Hematopoietic multipotent progenitor cell (in vitro differentiated cells): ENCODE measurements at regions not wholly inside any gene's neighbourhood (a gene's known extent, or its start where the extent isn't known, plus 50 kb on each side); places are given as distances from the start of the nearest gene placed in this dataset.

ENCODE experiments used
- DNase-seq, 3 donors: peaks; one replicate each; pipeline ENCODE4 v3.0.0-alpha.2; 2011 to 2015; ENCODE audit warnings: low read depth in 2 of 3, low spot score in 2 of 3

- DNase-seq: peak; percentile 52 to 77 (median 57)
Observed at GRCh38 chr3:18740631-18741583, 315.8 kb upstream of the SATB1 start.

GRCh38 chr3:18739099-18739433, 313.9 kb upstream of the SATB1 start:
- no peak for DNase-seq

DNA sequence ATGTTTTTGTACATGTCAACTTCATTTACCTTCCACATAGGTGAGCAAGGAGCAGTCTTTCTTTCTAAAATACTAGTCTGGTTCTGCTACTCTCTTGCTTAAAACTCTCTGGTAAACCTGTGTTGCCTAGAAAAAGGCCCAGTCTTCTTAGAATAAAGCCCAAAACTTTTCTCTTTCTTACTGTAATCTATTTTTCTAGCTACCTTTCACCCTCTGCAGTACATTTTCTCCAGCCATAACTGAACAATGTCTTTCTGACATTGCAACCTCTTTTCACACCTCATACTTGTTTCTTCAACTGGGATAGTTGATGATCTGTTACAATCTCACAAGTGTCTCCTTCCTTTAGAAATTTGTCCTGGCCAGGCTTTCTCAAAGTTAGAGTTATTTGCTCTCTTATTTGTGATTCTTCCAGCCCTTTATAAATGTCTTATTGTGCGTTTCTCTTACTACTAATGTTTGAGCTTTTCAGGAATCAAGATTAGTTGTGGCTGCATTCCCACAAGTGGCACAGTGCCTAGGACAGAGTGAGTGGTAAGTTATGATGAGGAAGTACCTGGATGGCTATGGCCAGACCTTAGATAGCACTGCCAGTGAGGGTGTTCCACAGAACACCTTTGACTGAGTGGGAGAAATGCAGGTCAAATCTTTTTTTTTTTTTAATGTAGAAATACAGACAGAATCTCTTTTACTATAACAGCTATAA, 313.4 kb upstream of the SATB1 start:
- no peak for DNase-seq

GRCh38 chr3:18735005-18735404, 309.9 kb upstream of the SATB1 start:
- DNase-seq: no peak

DNA sequence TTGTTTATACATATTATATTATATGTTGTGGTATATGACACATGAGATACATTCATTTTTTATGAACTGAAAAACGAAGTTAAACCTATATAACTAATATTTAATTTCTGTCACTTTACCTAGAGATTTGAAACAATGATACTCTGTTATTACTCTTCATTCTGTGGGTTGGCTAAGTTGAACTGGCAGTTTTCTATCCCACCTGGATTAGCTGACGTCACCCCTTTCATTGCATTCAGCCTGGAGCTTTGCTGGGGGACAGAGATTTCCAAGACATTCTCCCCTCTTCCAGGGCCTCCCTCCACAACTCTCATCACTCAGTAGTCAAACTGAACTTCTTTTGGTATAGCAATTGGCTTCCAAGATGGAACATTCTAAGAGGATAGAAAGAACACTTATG, 309.2 kb upstream of the SATB1 start:
- no peak for DNase-seq

DNA sequence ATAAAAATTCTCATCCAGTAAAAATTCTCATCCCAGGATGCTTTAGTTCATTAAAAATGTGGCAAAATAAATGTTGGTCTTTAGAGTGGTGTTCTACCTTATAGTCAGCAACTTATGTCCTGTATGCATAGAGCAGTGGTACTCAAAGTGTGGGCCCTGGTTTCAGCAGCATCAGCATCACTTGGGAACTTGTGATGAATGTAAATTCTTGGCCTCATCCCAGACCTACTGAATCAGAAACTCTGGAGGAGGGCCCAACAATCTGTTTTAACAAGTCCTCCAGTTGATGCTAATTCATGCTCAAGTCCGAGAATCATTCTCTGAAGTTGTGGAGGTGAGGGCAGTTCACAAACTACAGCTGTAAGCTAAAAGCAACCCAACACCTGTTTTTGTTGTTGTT, 307.3 kb upstream of the SATB1 start:
- DNase-seq: no peak

DNA sequence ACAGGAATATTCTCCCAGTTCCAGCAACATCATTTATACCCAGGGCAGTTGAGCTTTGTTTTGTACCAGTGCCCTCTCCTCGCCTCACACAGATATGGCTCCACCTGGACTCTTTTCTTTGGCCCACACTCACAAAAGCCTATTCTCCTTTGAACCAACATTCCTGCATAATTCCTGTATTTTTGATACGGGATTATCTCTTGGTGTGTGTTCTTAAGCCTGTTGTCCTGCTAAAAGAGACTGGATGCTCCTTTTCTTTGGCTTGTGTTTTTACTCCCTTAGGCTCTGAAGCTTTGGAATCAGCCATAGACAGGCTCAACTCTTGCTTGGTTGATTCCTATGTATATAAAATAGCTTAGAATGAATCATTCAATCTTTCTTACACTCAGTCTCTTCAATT, 305.4 kb upstream of the SATB1 start:
- no peak for DNase-seq

DNA sequence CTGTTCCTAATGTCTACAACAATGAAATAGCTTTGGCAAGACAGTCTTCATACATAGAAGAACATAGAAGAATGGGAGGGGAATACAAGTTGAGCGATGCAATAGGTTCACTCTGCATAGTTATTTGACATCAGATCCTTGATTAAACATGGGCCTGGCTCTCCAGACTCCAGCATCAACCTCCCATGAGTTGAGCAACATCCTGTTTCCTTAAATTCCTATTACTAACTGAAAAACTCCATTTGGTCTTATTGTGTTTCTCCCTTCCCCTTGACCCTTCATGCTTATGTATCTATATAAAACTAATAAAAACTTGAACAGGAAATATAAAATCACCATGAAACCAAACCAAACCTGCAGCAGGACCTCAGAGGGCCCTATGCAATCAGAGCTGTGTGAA, 304.5 kb upstream of the SATB1 start:
- no peak for DNase-seq

- DNase-seq: peak in 2 of 3 donors; percentile 40 to 75
Observed at GRCh38 chr3:18725668-18726407, 300.7 kb upstream of the SATB1 start.

- no peak for DNase-seq
Observed at GRCh38 chr3:18724456-18724855, 299.3 kb upstream of the SATB1 start.

DNA sequence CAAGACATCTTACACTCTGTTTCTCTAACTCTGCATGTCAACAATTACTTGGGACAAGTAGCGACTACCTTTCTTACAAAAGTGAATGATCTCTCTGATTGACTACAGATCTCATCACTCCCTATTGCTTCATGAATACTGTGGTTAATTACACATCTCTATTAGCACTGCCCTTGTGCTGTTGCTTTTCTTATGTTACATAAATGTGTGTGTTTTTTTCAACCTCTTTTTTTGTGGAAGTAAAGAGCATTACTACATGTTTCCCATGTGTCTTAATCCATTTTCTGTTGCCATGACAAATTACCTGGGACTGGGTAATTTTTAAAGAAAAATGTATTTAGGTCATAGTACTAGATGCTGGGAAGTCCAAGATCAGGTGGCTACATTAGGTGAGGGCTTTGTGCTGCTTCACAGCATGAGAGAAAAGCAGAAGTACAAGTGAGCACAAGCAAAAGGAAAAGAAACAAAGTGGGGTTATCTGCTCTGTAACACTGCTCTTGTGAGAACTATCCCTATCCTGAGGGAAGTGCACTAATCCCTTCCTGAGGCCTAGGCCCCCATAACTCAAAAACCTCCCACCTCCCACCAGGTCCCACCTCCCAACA, 298.2 kb upstream of the SATB1 start:
- peak in 1 of 3 donors; percentile 24 for DNase-seq

- no peak for DNase-seq
Observed at GRCh38 chr3:18720543-18720942, 295.4 kb upstream of the SATB1 start.

- no peak for DNase-seq
Observed at GRCh38 chr3:18717598-18717997, 292.5 kb upstream of the SATB1 start.

- no peak for DNase-seq
Observed at GRCh38 chr3:18716821-18717220, 291.7 kb upstream of the SATB1 start.

DNA sequence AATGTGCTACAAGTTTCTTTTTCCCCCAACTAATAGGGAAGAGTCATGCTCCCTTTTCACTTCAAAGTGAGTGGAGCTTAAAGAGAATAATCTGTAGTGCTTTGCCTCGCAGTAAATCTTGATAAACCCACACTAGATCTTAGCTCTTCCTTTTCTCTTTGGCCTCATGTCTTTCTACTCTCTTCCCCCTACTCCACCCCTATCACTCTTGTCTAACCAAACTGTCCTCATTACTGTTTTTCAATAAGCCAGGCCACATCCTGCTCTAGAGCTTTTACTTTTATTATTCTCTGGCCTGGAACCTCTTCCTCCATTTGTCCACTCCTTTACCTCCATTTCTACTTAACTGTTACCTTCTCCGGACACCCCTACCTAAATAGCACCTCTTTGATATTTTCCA, 291.0 kb upstream of the SATB1 start:
- DNase-seq: no peak

DNA sequence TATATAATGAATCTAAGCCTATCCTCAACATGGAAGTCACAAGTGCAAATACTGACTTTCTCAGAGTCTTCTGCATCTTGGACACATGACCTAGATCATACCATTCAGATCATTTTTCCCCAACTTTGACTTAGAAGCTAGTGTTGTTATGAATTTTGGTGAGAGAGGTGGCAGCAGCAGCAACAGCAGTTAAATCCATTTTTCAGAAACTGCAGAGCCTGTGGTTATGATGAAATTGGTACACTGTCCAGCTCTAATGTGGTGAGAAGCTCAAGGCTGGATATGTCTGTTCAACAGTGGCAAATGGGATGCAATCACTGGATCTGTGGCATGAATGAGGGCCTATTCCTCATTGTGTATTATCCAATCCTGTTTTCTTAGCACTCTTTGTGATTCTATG, 290.1 kb upstream of the SATB1 start:
- no peak for DNase-seq

- no peak for DNase-seq
Observed at GRCh38 chr3:18713577-18713951, 288.4 kb upstream of the SATB1 start.

DNA sequence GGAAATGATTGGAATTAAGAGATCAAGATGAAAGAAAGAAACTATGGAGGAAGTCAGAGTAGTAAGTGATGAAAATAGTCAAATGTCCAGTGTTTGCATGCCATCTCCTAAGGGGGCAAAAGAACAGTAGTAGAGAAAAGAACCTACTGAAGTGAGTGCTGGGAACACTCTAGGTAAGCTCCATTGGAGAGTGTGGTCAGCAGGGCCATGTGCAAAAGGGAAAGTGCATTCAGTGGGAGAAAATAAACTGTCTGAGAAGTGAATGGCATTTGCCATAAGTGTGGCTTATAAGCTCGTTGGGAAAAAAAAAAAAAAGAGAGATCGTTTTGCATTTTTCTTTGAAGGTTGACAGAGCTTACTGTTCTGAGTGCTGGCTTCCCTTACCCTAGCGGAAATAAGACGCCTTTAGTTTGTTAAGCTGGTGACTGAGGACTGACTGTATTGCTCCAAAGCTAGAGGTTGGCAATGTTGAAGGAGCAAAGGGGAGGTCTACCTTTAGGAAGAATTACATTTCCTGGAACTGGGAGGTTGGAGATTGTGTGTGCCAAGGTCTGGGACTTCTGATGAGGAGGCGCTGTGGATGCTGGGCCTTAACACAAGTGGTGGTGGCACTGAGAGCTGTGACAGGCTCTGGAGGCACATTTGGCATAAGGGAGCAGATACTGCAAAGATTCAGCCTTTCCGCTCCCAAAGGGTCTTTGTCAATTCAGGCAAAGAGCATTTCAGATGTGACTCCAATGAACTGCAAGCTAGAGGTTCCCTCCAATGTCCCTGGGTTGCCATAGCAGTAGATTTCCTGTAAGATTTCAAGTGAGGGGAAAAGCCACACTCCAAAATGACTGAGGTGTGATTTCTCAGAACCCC, 287.8 kb upstream of the SATB1 start:
- DNase-seq: no peak

DNA sequence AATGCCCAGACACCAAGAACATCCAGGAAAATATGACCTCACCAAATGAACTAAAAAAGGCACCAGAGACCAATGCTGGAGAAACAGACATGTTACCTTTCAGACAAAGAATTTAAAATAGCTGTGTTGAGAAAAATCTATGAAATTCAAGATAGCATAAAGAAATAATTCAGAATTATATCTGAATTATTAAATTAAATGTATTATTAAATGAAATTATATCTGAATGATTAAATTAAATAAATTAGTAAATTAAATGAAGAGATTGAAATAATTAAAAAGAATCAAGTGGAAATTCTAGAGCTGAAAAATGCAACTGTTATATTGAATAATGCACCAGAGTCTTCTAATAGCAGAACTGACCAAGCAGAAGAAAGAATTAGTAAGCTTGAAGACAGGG, 279.2 kb upstream of the SATB1 start:
- no peak for DNase-seq

- DNase-seq: no peak
Observed at GRCh38 chr3:18703798-18704197, 278.7 kb upstream of the SATB1 start.
